ENCODE measurements at regions not wholly inside any gene's neighbourhood (a gene's known extent, or its start where the extent isn't known, plus 50 kb on each side); places are given as distances from the start of the nearest gene placed in this dataset.

GRCh38 chr10:3901370-3901769 is 116.4 kb upstream of the KLF6 start:
- TF ChIP-seq, protein P1, sequence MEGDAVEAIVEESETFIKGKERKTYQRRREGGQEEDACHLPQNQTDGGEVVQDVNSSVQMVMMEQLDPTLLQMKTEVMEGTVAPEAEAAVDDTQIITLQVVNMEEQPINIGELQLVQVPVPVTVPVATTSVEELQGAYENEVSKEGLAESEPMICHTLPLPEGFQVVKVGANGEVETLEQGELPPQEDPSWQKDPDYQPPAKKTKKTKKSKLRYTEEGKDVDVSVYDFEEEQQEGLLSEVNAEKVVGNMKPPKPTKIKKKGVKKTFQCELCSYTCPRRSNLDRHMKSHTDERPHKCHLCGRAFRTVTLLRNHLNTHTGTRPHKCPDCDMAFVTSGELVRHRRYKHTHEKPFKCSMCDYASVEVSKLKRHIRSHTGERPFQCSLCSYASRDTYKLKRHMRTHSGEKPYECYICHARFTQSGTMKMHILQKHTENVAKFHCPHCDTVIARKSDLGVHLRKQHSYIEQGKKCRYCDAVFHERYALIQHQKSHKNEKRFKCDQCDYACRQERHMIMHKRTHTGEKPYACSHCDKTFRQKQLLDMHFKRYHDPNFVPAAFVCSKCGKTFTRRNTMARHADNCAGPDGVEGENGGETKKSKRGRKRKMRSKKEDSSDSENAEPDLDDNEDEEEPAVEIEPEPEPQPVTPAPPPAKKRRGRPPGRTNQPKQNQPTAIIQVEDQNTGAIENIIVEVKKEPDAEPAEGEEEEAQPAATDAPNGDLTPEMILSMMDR (IDR thresholded peaks at IDR 0.05; ENCODE audit: insufficient read depth, low read length): no peak
- TF ChIP-seq, protein P2, sequence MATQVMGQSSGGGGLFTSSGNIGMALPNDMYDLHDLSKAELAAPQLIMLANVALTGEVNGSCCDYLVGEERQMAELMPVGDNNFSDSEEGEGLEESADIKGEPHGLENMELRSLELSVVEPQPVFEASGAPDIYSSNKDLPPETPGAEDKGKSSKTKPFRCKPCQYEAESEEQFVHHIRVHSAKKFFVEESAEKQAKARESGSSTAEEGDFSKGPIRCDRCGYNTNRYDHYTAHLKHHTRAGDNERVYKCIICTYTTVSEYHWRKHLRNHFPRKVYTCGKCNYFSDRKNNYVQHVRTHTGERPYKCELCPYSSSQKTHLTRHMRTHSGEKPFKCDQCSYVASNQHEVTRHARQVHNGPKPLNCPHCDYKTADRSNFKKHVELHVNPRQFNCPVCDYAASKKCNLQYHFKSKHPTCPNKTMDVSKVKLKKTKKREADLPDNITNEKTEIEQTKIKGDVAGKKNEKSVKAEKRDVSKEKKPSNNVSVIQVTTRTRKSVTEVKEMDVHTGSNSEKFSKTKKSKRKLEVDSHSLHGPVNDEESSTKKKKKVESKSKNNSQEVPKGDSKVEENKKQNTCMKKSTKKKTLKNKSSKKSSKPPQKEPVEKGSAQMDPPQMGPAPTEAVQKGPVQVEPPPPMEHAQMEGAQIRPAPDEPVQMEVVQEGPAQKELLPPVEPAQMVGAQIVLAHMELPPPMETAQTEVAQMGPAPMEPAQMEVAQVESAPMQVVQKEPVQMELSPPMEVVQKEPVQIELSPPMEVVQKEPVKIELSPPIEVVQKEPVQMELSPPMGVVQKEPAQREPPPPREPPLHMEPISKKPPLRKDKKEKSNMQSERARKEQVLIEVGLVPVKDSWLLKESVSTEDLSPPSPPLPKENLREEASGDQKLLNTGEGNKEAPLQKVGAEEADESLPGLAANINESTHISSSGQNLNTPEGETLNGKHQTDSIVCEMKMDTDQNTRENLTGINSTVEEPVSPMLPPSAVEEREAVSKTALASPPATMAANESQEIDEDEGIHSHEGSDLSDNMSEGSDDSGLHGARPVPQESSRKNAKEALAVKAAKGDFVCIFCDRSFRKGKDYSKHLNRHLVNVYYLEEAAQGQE (IDR thresholded peaks at IDR 0.05; ENCODE audit: insufficient replicate concordance, low read depth): no peak
- no peak for TF ChIP-seq GABPA (IDR thresholded peaks at IDR 0.05; ENCODE audit: low read depth)
